SK-N-SH (cell line): ENCODE measurements at regions not wholly inside any gene's neighbourhood (a gene's known extent, or its start where the extent isn't known, plus 50 kb on each side); places are given as distances from the start of the nearest gene placed in this dataset.

Source experiments
- CTCF ChIA-PET: fragments of 300-600, 350-600 bp; formaldehyde crosslinking; extraction: SDS; loops from one replicate; lab custom pipeline; 2021; lab: Yijun Ruan, JAX
- POLR2A ChIA-PET: fragments of 350-600 bp; sonication (Branson Sonifier 250); formaldehyde crosslinking; extraction: SDS; loops from one replicate; lab custom pipeline; 2020; ENCODE audit warnings: antibody characterized with exemption, inconsistent platforms; lab: Yijun Ruan, JAX
- DNase-seq: peaks from one replicate; pipeline ENCODE4 v3.0.0; 2012
- H2AFZ ChIP-seq: fragments of 200-600 bp; sonication (generic); 2 replicates; pipeline ENCODE4 v1.8.1; 2016; ENCODE audit warnings: antibody characterized with exemption, mild to moderate bottlenecking, low read depth
- H3F3A ChIP-seq: fragments of 200-600 bp; sonication (generic); replicated peaks from 2 replicates; pipeline ENCODE3; 2016; ENCODE audit warnings: antibody characterized with exemption, mild to moderate bottlenecking; ENCODE audit not compliant: insufficient read depth
- H3K27ac ChIP-seq, 2 experiments: fragments of 200-500 bp in 1 of 2; fragments of 200-600 bp in 1 of 2; sonication (Bioruptor generic) in 1 of 2; sonication (generic), shearing (Covaris generic) in 1 of 2; 2 replicates each; pipeline versions ENCODE4 v1.5.1 to v1.6.1; 2014 to 2016; ENCODE audit warnings: low read depth in 2 of 2, inconsistent platforms in 1 of 2, low read length in 1 of 2, mild to moderate bottlenecking in 1 of 2, mixed read lengths in 1 of 2
- H3K27me3 ChIP-seq: fragments of 200-600 bp; sonication (generic), shearing (Covaris generic); 2 replicates; pipeline ENCODE4 v1.6.1; 2016; ENCODE audit warnings: mixed run types; ENCODE audit not compliant: insufficient read depth
- H3K36me3 ChIP-seq, 2 experiments: fragments of 200-500 bp in 1 of 2; fragments of 200-600 bp in 1 of 2; sonication (Bioruptor generic) in 1 of 2; sonication (generic) in 1 of 2; replicated peaks in 1 of 2; 2 replicates each; pipeline versions ENCODE3 to v1.5.1; 2014 to 2016; ENCODE audit warnings: low read length in 1 of 2, mild to moderate bottlenecking in 1 of 2; ENCODE audit not compliant: insufficient read depth in 2 of 2, control insufficient read depth in 1 of 2
- H3K4me1 ChIP-seq, 2 experiments: fragments of 200-500 bp in 1 of 2; fragments of 200-600 bp in 1 of 2; sonication (Bioruptor generic) in 1 of 2; sonication (generic), shearing (Covaris generic) in 1 of 2; 2 replicates each; pipeline versions ENCODE4 v1.5.1 to v1.6.1; 2014 to 2016; ENCODE audit warnings: low read depth in 1 of 2, low read length in 1 of 2, mixed run types in 1 of 2; ENCODE audit not compliant: insufficient read depth in 2 of 2, control insufficient read depth in 1 of 2
- H3K4me2 ChIP-seq: fragments of 200-600 bp; sonication (generic), shearing (Covaris generic); 2 replicates; pipeline ENCODE4 v1.6.1; 2017; ENCODE audit warnings: mixed run types
- H3K4me3 ChIP-seq, 2 experiments: fragments of 200-500 bp in 1 of 2; fragments of 200-600 bp in 1 of 2; sonication (Bioruptor generic) in 1 of 2; sonication (generic), shearing (Covaris generic) in 1 of 2; 2 replicates each; pipeline versions ENCODE4 v1.5.1 to v1.8.1; 2014 to 2016; ENCODE audit warnings: low read depth in 2 of 2, inconsistent platforms in 1 of 2, low read length in 1 of 2, mild to moderate bottlenecking in 1 of 2, mixed read lengths in 1 of 2, moderate library complexity in 1 of 2
- H3K79me2 ChIP-seq: fragments of 200-600 bp; sonication (generic); 2 replicates; pipeline ENCODE4 v1.8.1; 2017; ENCODE audit warnings: mild to moderate bottlenecking; ENCODE audit not compliant: insufficient read depth
- H3K9ac ChIP-seq: fragments of 200-600 bp; sonication (generic); 2 replicates; pipeline ENCODE4 v1.6.1; 2017; ENCODE audit warnings: mixed run types
- H3K9me2 ChIP-seq: fragments of 200-600 bp; sonication (generic); 2 replicates; pipeline ENCODE4 v1.6.1; 2017; ENCODE audit warnings: mixed run types
- H3K9me3 ChIP-seq: fragments of 200-600 bp; sonication (generic); 2 replicates; pipeline ENCODE4 v1.6.1; 2017; ENCODE audit warnings: mixed run types, mild to moderate bottlenecking, moderate library complexity
- H4K20me1 ChIP-seq: fragments of 200-600 bp; sonication (generic); 2 replicates; pipeline ENCODE4 v1.6.1; 2017; ENCODE audit warnings: mild to moderate bottlenecking, mixed run types; ENCODE audit not compliant: insufficient read depth
- CHD2 ChIP-seq: fragments of 150-350 bp; IDR thresholded peaks from 2 replicates; pipeline ENCODE4 v1.6.1; 2018; ENCODE audit warnings: low read length; ENCODE audit not compliant: partially characterized antibody
- ELF1 ChIP-seq: IDR thresholded peaks from 2 replicates; pipeline ENCODE4 v1.4.0; 2012
- EP300 ChIP-seq, 2 experiments: IDR thresholded peaks; 2 replicates each; pipeline versions ENCODE4 v1.4.0 to v1.6.1; 2012; ENCODE audit warnings: borderline replicate concordance in 1 of 2, low read depth in 1 of 2, low read length in 1 of 2
- EZH2phosphoT487 ChIP-seq: fragments of 200-600 bp; sonication (generic); IDR thresholded peaks from 2 replicates; pipeline ENCODE4 v1.6.1; 2017; ENCODE audit warnings: low read depth, mixed run types, mild to moderate bottlenecking, antibody characterized with exemption, moderate library complexity, borderline replicate concordance
- FOSL2 ChIP-seq: IDR thresholded peaks from 2 replicates; pipeline ENCODE4 v1.4.0; 2012; ENCODE audit warnings: low read depth, mild to moderate bottlenecking, moderate library complexity, borderline replicate concordance
- GABPA ChIP-seq: IDR thresholded peaks from 2 replicates; pipeline ENCODE4 v1.4.0; 2012; ENCODE audit warnings: low read depth, mild to moderate bottlenecking
- GATA2 ChIP-seq: sonication (generic); formaldehyde crosslinking; IDR thresholded peaks from 2 replicates; pipeline ENCODE4 v1.5.0; 2020; ENCODE audit warnings: mild to moderate bottlenecking, missing genetic modification reagents
- IRF3 ChIP-seq: fragments of 150-350 bp; IDR thresholded peaks from 2 replicates; pipeline ENCODE4 v1.6.1; 2016; ENCODE audit warnings: mild to moderate bottlenecking, low read depth, low read length
- MEF2A ChIP-seq: IDR thresholded peaks from 2 replicates; pipeline ENCODE4 v1.4.0; 2012; ENCODE audit warnings: low read depth, borderline replicate concordance
- MXI1 ChIP-seq: IDR thresholded peaks from 2 replicates; pipeline ENCODE4 v1.6.1; 2012; ENCODE audit warnings: mild to moderate bottlenecking, low read depth, low read length, improper control_type of control experiment
- NFIC ChIP-seq: IDR thresholded peaks from 2 replicates; pipeline ENCODE4 v1.4.0; 2012; ENCODE audit warnings: borderline replicate concordance
- RAD21 ChIP-seq: IDR thresholded peaks from 2 replicates; pipeline ENCODE4 v1.6.1; 2012; ENCODE audit warnings: mild to moderate bottlenecking, low read length
- RXRA ChIP-seq: IDR thresholded peaks from 2 replicates; pipeline ENCODE4 v1.4.0; 2012; ENCODE audit warnings: low read depth, mild to moderate bottlenecking, borderline replicate concordance
- SMC3 ChIP-seq: IDR thresholded peaks from 2 replicates; pipeline ENCODE4 v1.6.1; 2012; ENCODE audit warnings: low read depth, low read length, improper control_type of control experiment
- TCF12 ChIP-seq: IDR thresholded peaks from 2 replicates; pipeline ENCODE4 v1.4.0; 2012
- TEAD4 ChIP-seq: IDR thresholded peaks from 2 replicates; pipeline ENCODE4 v1.4.0; 2012; ENCODE audit warnings: mild to moderate bottlenecking, borderline replicate concordance; ENCODE audit not compliant: insufficient read depth
- USF2 ChIP-seq: fragments of 150-350 bp; IDR thresholded peaks from 2 replicates; pipeline ENCODE4 v1.6.1; 2017; ENCODE audit warnings: antibody characterized with exemption, low read length, low read depth, borderline replicate concordance
- YY1 ChIP-seq: IDR thresholded peaks from 2 replicates; pipeline ENCODE4 v1.4.0; 2012; ENCODE audit warnings: low read depth, mild to moderate bottlenecking
- WGBS: methylation state at CpG from one replicate; pipeline ENCODE4 v1.1.6; 2017; ENCODE audit warnings: low lambda C conversion rate; 5-methylcytosine and 5-hydroxymethylcytosine counted together
- TF ChIP-seq, protein P1 (sequence below): IDR thresholded peaks from 2 replicates; pipeline ENCODE4 v1.6.1; 2012; ENCODE audit warnings: mild to moderate bottlenecking, low read depth, low read length, moderate library complexity
- TF ChIP-seq, protein P2 (sequence below): fragments of 200-600 bp; sonication (generic); IDR thresholded peaks from 2 replicates; pipeline ENCODE4 v1.6.1; 2017; ENCODE audit warnings: antibody characterized with exemption, mild to moderate bottlenecking, moderate library complexity

- no peak for DNase-seq
- no peaks in the 10 kb centered on the region for H3K9me2 ChIP-seq
- no peak overlapping the region for H3K27ac ChIP-seq
- ChIA-PET POLR2A (no interaction called here), CTCF (no interaction called here)
- H3K36me3 ChIP-seq: no peaks in the 10 kb centered on the region
- peaks cover 12% of the 10 kb centered on the region; the same call in 1 of the 2 replicates for H3K9me3 ChIP-seq
- no peaks in the 10 kb centered on the region for H3F3A ChIP-seq
- H3K4me2 ChIP-seq: no peak overlapping the region
- no peak overlapping the region for H3K9ac ChIP-seq
- no peak for TF ChIP-seq ELF1
- TF ChIP-seq, protein P1, sequence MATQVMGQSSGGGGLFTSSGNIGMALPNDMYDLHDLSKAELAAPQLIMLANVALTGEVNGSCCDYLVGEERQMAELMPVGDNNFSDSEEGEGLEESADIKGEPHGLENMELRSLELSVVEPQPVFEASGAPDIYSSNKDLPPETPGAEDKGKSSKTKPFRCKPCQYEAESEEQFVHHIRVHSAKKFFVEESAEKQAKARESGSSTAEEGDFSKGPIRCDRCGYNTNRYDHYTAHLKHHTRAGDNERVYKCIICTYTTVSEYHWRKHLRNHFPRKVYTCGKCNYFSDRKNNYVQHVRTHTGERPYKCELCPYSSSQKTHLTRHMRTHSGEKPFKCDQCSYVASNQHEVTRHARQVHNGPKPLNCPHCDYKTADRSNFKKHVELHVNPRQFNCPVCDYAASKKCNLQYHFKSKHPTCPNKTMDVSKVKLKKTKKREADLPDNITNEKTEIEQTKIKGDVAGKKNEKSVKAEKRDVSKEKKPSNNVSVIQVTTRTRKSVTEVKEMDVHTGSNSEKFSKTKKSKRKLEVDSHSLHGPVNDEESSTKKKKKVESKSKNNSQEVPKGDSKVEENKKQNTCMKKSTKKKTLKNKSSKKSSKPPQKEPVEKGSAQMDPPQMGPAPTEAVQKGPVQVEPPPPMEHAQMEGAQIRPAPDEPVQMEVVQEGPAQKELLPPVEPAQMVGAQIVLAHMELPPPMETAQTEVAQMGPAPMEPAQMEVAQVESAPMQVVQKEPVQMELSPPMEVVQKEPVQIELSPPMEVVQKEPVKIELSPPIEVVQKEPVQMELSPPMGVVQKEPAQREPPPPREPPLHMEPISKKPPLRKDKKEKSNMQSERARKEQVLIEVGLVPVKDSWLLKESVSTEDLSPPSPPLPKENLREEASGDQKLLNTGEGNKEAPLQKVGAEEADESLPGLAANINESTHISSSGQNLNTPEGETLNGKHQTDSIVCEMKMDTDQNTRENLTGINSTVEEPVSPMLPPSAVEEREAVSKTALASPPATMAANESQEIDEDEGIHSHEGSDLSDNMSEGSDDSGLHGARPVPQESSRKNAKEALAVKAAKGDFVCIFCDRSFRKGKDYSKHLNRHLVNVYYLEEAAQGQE: no peak
- TF ChIP-seq GATA2 (CRISPR knock-in tag): no peak
- TF ChIP-seq TEAD4: no peak
- TF ChIP-seq IRF3: no peak
- TF ChIP-seq MXI1: no peak
- TF ChIP-seq FOSL2: no peak
- no peak for TF ChIP-seq CHD2
- WGBS: 68% methylated on average over 3 of the region's 3 CpGs
- H3K27me3 ChIP-seq: no peaks in the 10 kb centered on the region
- no peaks in the 10 kb centered on the region for H3K4me1 ChIP-seq
- no peaks in the 10 kb centered on the region for H4K20me1 ChIP-seq
- no peaks in the 10 kb centered on the region for H3K79me2 ChIP-seq
- H3K4me3 ChIP-seq: no peak overlapping the region
- no peak overlapping the region for H2AFZ ChIP-seq
Measured at GRCh38 chr4:17134100-17134499, 235.7 kb upstream of the LDB2 start.

DNA sequence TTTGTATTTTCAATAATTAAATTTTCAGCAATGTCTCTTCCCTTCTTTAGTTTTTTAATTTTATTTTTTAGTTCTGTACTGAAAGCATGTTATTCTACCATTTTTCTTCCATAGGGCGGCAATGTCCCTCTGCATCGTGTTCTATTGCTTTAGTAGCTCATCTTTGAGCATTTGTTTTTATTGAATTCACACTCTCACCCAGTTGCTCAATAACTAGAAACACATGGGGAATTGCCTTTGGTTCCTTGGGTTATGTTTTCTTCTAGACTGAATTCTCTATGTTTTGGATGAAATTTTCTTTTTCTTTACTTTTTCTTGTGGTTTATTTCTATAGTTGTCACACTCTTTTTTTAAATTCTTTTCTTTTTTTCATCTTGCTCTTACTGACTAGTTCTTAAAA lies 233.8 kb upstream of the LDB2 start:
- H3K36me3 ChIP-seq: no peaks in the 10 kb centered on the region
- H3K27me3 ChIP-seq: no peaks in the 10 kb centered on the region
- no peak overlapping the region for H3K9ac ChIP-seq
- CTCF ChIA-PET: interaction anchor here (0.5 kb wide), 1 partner anchor 220 kb away, joined by 3 read pairs; no protein-coding TSS in a partner anchor
- no peak overlapping the region for H3K4me3 ChIP-seq
- H3K79me2 ChIP-seq: no peaks in the 10 kb centered on the region
- H4K20me1 ChIP-seq: no peaks in the 10 kb centered on the region
- no peak overlapping the region for H3K4me2 ChIP-seq
- H2AFZ ChIP-seq: no peak overlapping the region
- H3K4me1 ChIP-seq: no peaks in the 10 kb centered on the region
- no peaks in the 10 kb centered on the region for H3F3A ChIP-seq
- DNase-seq: no peak
- POLR2A ChIA-PET: no interaction called here
- 52% methylated on average over 2 of the region's 2 CpGs for WGBS
- no peaks in the 10 kb centered on the region for H3K9me3 ChIP-seq
- no peak overlapping the region for H3K27ac ChIP-seq
- H3K9me2 ChIP-seq: no peaks in the 10 kb centered on the region
- TF ChIP-seq EP300 (IDR thresholded peaks at IDR 0.05; ENCODE audit: borderline replicate concordance in 1 of 2, low read depth in 1 of 2, low read length in 1 of 2) (no peak), TCF12 (no peak), IRF3 (no peak), RAD21 (no peak), GABPA (no peak), EZH2phosphoT487 (no peak), SMC3 (no peak), RXRA (no peak), MEF2A (no peak), NFIC (no peak), USF2 (no peak), YY1 (no peak)
- TF ChIP-seq, protein P2, sequence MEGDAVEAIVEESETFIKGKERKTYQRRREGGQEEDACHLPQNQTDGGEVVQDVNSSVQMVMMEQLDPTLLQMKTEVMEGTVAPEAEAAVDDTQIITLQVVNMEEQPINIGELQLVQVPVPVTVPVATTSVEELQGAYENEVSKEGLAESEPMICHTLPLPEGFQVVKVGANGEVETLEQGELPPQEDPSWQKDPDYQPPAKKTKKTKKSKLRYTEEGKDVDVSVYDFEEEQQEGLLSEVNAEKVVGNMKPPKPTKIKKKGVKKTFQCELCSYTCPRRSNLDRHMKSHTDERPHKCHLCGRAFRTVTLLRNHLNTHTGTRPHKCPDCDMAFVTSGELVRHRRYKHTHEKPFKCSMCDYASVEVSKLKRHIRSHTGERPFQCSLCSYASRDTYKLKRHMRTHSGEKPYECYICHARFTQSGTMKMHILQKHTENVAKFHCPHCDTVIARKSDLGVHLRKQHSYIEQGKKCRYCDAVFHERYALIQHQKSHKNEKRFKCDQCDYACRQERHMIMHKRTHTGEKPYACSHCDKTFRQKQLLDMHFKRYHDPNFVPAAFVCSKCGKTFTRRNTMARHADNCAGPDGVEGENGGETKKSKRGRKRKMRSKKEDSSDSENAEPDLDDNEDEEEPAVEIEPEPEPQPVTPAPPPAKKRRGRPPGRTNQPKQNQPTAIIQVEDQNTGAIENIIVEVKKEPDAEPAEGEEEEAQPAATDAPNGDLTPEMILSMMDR: no peak
